Osteoblast (primary cell): ENCODE measurements at regions not wholly inside any gene's neighbourhood (a gene's known extent, or its start where the extent isn't known, plus 50 kb on each side); places are given as distances from the start of the nearest gene placed in this dataset.

Experiments
- DNase-seq: peaks from one replicate; pipeline ENCODE4 v3.0.0; 2011; ENCODE audit warnings: low spot score, mixed read lengths; ENCODE audit not compliant: insufficient read length; ENCODE audit errors: missing footprints
- H2AFZ ChIP-seq: 2 replicates; pipeline ENCODE4 v1.6.0; 2011; ENCODE audit warnings: mild to moderate bottlenecking, low read length
- H3K27ac ChIP-seq: 2 replicates; pipeline ENCODE4 v1.5.1; 2011; ENCODE audit warnings: mild to moderate bottlenecking, low read depth, low read length, moderate library complexity
- H3K27me3 ChIP-seq: 2 replicates; pipeline ENCODE4 v1.6.0; 2012; ENCODE audit warnings: mild to moderate bottlenecking, control low read depth, inconsistent platforms, low read length, moderate library complexity; ENCODE audit not compliant: insufficient read depth
- H3K36me3 ChIP-seq: 2 replicates; pipeline ENCODE4 v1.5.1; 2011; ENCODE audit warnings: mild to moderate bottlenecking, low read length, control low read depth, moderate library complexity; ENCODE audit not compliant: insufficient read depth
- H3K4me1 ChIP-seq: 2 replicates; pipeline ENCODE4 v1.5.1; 2011; ENCODE audit warnings: mild to moderate bottlenecking, low read length, control low read depth, moderate library complexity; ENCODE audit not compliant: insufficient read depth
- H3K4me2 ChIP-seq: 2 replicates; pipeline ENCODE4 v1.6.0; 2011; ENCODE audit warnings: mild to moderate bottlenecking, low read length; ENCODE audit not compliant: insufficient read depth
- H3K4me3 ChIP-seq: fragments of 200-600 bp; sonication (generic); 3 replicates; pipeline ENCODE4 v1.5.1; 2012; ENCODE audit warnings: mild to moderate bottlenecking, low read length, inconsistent platforms; ENCODE audit not compliant: insufficient read depth
- H3K79me2 ChIP-seq: 2 replicates; pipeline ENCODE4 v1.6.0; 2012; ENCODE audit warnings: mild to moderate bottlenecking, low read length, control low read depth, inconsistent platforms; ENCODE audit not compliant: insufficient read depth
- H3K9me3 ChIP-seq: 2 replicates; pipeline ENCODE4 v1.5.1; 2011; ENCODE audit warnings: low read depth, low read length, control low read depth
- H4K20me1 ChIP-seq: 2 replicates; pipeline ENCODE4 v1.6.0; 2012; ENCODE audit warnings: mild to moderate bottlenecking, low read length, control low read depth; ENCODE audit not compliant: insufficient read depth
- TF ChIP-seq, protein P1 (sequence below): IDR thresholded peaks from 2 replicates; pipeline ENCODE4 v1.5.1; 2011; ENCODE audit warnings: mild to moderate bottlenecking, low read depth, low read length, moderate library complexity; ENCODE audit errors: extremely low read depth

DNA sequence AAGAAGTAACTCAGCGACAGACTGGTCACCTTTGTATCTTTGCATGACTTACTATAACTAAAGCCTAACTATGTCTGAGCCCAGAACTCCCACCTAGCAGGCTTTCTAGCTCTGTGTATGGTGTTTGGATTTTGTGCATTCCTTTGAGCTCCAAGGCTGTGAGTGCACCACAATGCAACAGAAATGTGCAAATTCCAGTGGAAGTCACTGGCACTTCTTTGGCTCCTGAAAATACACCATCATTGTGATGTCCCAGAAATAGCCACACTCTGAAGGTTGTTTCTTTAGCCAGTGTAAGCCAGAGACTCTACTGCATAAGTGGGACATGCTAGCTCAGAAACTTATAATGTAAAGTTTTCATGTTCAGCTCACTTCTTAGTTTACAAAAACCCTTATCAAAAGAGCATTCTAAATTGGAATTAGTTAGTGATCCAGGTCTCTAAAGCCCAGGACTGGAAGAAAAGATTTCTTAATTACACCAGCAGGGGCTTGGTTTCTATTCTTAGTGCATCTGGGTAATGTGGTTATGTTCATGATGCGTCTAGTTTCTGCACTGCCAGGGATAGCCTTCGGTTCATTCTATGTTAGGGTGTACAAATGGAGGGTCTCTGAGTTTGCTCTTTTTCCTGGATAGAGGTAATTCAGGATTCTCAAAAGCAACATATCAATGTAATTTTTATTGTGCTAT is 1239.5 kb upstream of the ZEB2 start:
- Histone ChIP-seq H3K79me2 (no peaks in the 10 kb centered on the region), H3K9me3 (no peaks in the 10 kb centered on the region), H3K36me3 (no peaks in the 10 kb centered on the region), H3K4me3 (no peak overlapping the region), H4K20me1 (no peaks in the 10 kb centered on the region), H3K27ac (no peak overlapping the region), H3K4me1 (peaks cover 11% of the 10 kb centered on the region), H3K27me3 (no peaks in the 10 kb centered on the region), H3K4me2 (no peak overlapping the region), H2AFZ (no peak overlapping the region)
- DNase-seq: peak; percentile 18
- TF ChIP-seq, protein P1, sequence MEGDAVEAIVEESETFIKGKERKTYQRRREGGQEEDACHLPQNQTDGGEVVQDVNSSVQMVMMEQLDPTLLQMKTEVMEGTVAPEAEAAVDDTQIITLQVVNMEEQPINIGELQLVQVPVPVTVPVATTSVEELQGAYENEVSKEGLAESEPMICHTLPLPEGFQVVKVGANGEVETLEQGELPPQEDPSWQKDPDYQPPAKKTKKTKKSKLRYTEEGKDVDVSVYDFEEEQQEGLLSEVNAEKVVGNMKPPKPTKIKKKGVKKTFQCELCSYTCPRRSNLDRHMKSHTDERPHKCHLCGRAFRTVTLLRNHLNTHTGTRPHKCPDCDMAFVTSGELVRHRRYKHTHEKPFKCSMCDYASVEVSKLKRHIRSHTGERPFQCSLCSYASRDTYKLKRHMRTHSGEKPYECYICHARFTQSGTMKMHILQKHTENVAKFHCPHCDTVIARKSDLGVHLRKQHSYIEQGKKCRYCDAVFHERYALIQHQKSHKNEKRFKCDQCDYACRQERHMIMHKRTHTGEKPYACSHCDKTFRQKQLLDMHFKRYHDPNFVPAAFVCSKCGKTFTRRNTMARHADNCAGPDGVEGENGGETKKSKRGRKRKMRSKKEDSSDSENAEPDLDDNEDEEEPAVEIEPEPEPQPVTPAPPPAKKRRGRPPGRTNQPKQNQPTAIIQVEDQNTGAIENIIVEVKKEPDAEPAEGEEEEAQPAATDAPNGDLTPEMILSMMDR: peak; percentile 19

- peaks cover 16% of the 10 kb centered on the region for H3K4me1 ChIP-seq
- H3K4me3 ChIP-seq: no peak overlapping the region
- H3K9me3 ChIP-seq: no peaks in the 10 kb centered on the region
- H3K79me2 ChIP-seq: no peaks in the 10 kb centered on the region
- H3K36me3 ChIP-seq: no peaks in the 10 kb centered on the region
- H3K27ac ChIP-seq: no peak overlapping the region
- H4K20me1 ChIP-seq: no peaks in the 10 kb centered on the region
- peak overlapping the region; percentile 86 for H2AFZ ChIP-seq
- TF ChIP-seq, protein P1: no peak
- peak overlapping the region; percentile 24 for H3K4me2 ChIP-seq
- no peak for DNase-seq
- H3K27me3 ChIP-seq: no peaks in the 10 kb centered on the region
These were observed 1237.8 kb upstream of the ZEB2 start for GRCh38 chr2:145757503-145758246.

DNA sequence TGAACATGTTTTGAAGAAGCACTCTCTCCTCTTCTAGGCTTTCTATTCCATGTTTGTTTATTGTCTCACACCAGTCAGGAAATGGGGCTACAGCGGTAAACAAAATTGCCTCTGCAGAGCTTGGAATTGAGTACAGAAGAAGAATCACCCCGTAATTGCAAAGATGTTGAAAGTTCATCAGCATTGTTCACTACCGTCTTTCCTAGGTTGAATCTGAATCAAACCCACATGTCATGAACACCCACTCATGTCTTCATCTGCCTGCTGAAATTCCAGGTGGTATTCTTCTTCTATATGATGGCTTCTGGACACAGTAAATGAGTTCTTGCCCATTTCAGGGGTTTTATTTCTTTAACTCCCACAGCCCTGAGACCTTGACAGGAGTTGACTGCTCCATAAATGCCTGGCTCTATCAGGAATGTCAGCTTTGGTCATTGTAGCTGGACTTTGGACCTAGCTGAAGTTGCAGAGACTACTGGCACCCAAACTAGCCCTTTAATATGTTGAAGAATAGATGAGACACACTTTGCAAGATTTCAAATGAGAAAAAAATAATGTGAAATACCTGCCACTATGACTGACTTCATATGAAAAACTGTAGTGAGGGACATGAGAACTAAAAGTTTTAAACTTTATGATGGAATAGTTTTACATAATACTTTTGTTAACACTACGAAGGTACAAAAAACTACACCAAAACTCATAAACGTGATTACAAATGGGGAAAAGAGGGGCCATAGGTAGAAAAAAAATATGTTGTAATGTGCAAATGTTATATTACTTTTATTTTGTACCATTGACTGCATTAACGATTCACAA is 1235.3 kb upstream of the ZEB2 start:
- Histone ChIP-seq H3K9me3 (no peaks in the 10 kb centered on the region), H3K4me1 (peaks cover 23% of the 10 kb centered on the region), H4K20me1 (no peaks in the 10 kb centered on the region), H3K36me3 (no peaks in the 10 kb centered on the region), H3K27me3 (no peaks in the 10 kb centered on the region), H3K4me3 (no peak overlapping the region), H3K79me2 (no peaks in the 10 kb centered on the region), H3K27ac (no peak overlapping the region), H2AFZ (no peak overlapping the region), H3K4me2 (no peak overlapping the region)
- TF ChIP-seq, protein P1: no peak
- DNase-seq: no peak
